SK-N-SH (cell line): ENCODE measurements at regions not wholly inside any gene's neighbourhood (a gene's known extent, or its start where the extent isn't known, plus 50 kb on each side); places are given as distances from the start of the nearest gene placed in this dataset.

Experiments
- CTCF ChIA-PET: fragments of 300-600, 350-600 bp; formaldehyde crosslinking; extraction: SDS; loops from one replicate; lab custom pipeline; 2021; lab: Yijun Ruan, JAX
- POLR2A ChIA-PET: fragments of 350-600 bp; sonication (Branson Sonifier 250); formaldehyde crosslinking; extraction: SDS; loops from one replicate; lab custom pipeline; 2020; ENCODE audit warnings: antibody characterized with exemption, inconsistent platforms; lab: Yijun Ruan, JAX
- DNase-seq: peaks from one replicate; pipeline ENCODE4 v3.0.0; 2012
- H2AFZ ChIP-seq: fragments of 200-600 bp; sonication (generic); 2 replicates; pipeline ENCODE4 v1.8.1; 2016; ENCODE audit warnings: antibody characterized with exemption, mild to moderate bottlenecking, low read depth
- H3F3A ChIP-seq: fragments of 200-600 bp; sonication (generic); replicated peaks from 2 replicates; pipeline ENCODE3; 2016; ENCODE audit warnings: antibody characterized with exemption, mild to moderate bottlenecking; ENCODE audit not compliant: insufficient read depth
- H3K27ac ChIP-seq, 2 experiments: fragments of 200-500 bp in 1 of 2; fragments of 200-600 bp in 1 of 2; sonication (Bioruptor generic) in 1 of 2; sonication (generic), shearing (Covaris generic) in 1 of 2; 2 replicates each; pipeline versions ENCODE4 v1.5.1 to v1.6.1; 2014 to 2016; ENCODE audit warnings: low read depth in 2 of 2, inconsistent platforms in 1 of 2, low read length in 1 of 2, mild to moderate bottlenecking in 1 of 2, mixed read lengths in 1 of 2
- H3K27me3 ChIP-seq: fragments of 200-600 bp; sonication (generic), shearing (Covaris generic); 2 replicates; pipeline ENCODE4 v1.6.1; 2016; ENCODE audit warnings: mixed run types; ENCODE audit not compliant: insufficient read depth
- H3K36me3 ChIP-seq, 2 experiments: fragments of 200-500 bp in 1 of 2; fragments of 200-600 bp in 1 of 2; sonication (Bioruptor generic) in 1 of 2; sonication (generic) in 1 of 2; replicated peaks in 1 of 2; 2 replicates each; pipeline versions ENCODE3 to v1.5.1; 2014 to 2016; ENCODE audit warnings: low read length in 1 of 2, mild to moderate bottlenecking in 1 of 2; ENCODE audit not compliant: insufficient read depth in 2 of 2, control insufficient read depth in 1 of 2
- H3K4me1 ChIP-seq, 2 experiments: fragments of 200-500 bp in 1 of 2; fragments of 200-600 bp in 1 of 2; sonication (Bioruptor generic) in 1 of 2; sonication (generic), shearing (Covaris generic) in 1 of 2; 2 replicates each; pipeline versions ENCODE4 v1.5.1 to v1.6.1; 2014 to 2016; ENCODE audit warnings: low read depth in 1 of 2, low read length in 1 of 2, mixed run types in 1 of 2; ENCODE audit not compliant: insufficient read depth in 2 of 2, control insufficient read depth in 1 of 2
- H3K4me2 ChIP-seq: fragments of 200-600 bp; sonication (generic), shearing (Covaris generic); 2 replicates; pipeline ENCODE4 v1.6.1; 2017; ENCODE audit warnings: mixed run types
- H3K4me3 ChIP-seq, 2 experiments: fragments of 200-500 bp in 1 of 2; fragments of 200-600 bp in 1 of 2; sonication (Bioruptor generic) in 1 of 2; sonication (generic), shearing (Covaris generic) in 1 of 2; 2 replicates each; pipeline versions ENCODE4 v1.5.1 to v1.8.1; 2014 to 2016; ENCODE audit warnings: low read depth in 2 of 2, inconsistent platforms in 1 of 2, low read length in 1 of 2, mild to moderate bottlenecking in 1 of 2, mixed read lengths in 1 of 2, moderate library complexity in 1 of 2
- H3K79me2 ChIP-seq: fragments of 200-600 bp; sonication (generic); 2 replicates; pipeline ENCODE4 v1.8.1; 2017; ENCODE audit warnings: mild to moderate bottlenecking; ENCODE audit not compliant: insufficient read depth
- H3K9ac ChIP-seq: fragments of 200-600 bp; sonication (generic); 2 replicates; pipeline ENCODE4 v1.6.1; 2017; ENCODE audit warnings: mixed run types
- H3K9me2 ChIP-seq: fragments of 200-600 bp; sonication (generic); 2 replicates; pipeline ENCODE4 v1.6.1; 2017; ENCODE audit warnings: mixed run types
- H3K9me3 ChIP-seq: fragments of 200-600 bp; sonication (generic); 2 replicates; pipeline ENCODE4 v1.6.1; 2017; ENCODE audit warnings: mixed run types, mild to moderate bottlenecking, moderate library complexity
- H4K20me1 ChIP-seq: fragments of 200-600 bp; sonication (generic); 2 replicates; pipeline ENCODE4 v1.6.1; 2017; ENCODE audit warnings: mild to moderate bottlenecking, mixed run types; ENCODE audit not compliant: insufficient read depth
- ELF1 ChIP-seq: IDR thresholded peaks from 2 replicates; pipeline ENCODE4 v1.4.0; 2012
- FOSL2 ChIP-seq: IDR thresholded peaks from 2 replicates; pipeline ENCODE4 v1.4.0; 2012; ENCODE audit warnings: low read depth, mild to moderate bottlenecking, moderate library complexity, borderline replicate concordance
- FOXJ3 ChIP-seq: sonication (generic); formaldehyde crosslinking; IDR thresholded peaks from 2 replicates; pipeline ENCODE4 v1.5.1; 2020; ENCODE audit warnings: mild to moderate bottlenecking, missing genetic modification reagents
- GABPA ChIP-seq: IDR thresholded peaks from 2 replicates; pipeline ENCODE4 v1.4.0; 2012; ENCODE audit warnings: low read depth, mild to moderate bottlenecking
- GATA2 ChIP-seq: sonication (generic); formaldehyde crosslinking; IDR thresholded peaks from 2 replicates; pipeline ENCODE4 v1.5.0; 2020; ENCODE audit warnings: mild to moderate bottlenecking, missing genetic modification reagents
- MAX ChIP-seq: IDR thresholded peaks from 2 replicates; pipeline ENCODE4 v1.4.0; 2012; ENCODE audit warnings: low read depth
- MEF2A ChIP-seq: IDR thresholded peaks from 2 replicates; pipeline ENCODE4 v1.4.0; 2012; ENCODE audit warnings: low read depth, borderline replicate concordance
- NFIC ChIP-seq: IDR thresholded peaks from 2 replicates; pipeline ENCODE4 v1.4.0; 2012; ENCODE audit warnings: borderline replicate concordance
- NRF1 ChIP-seq: IDR thresholded peaks from 2 replicates; pipeline ENCODE4 v1.6.1; 2012; ENCODE audit warnings: low read depth, mild to moderate bottlenecking, low read length
- RAD21 ChIP-seq: IDR thresholded peaks from 2 replicates; pipeline ENCODE4 v1.6.1; 2012; ENCODE audit warnings: mild to moderate bottlenecking, low read length
- RCOR1 ChIP-seq: fragments of 150-350 bp; IDR thresholded peaks from 2 replicates; pipeline ENCODE4 v1.6.1; 2017; ENCODE audit warnings: antibody characterized with exemption, low read length
- REST ChIP-seq: IDR thresholded peaks from 2 replicates; pipeline ENCODE4 v1.6.1; 2012; ENCODE audit warnings: mild to moderate bottlenecking, low read depth, low read length, moderate library complexity
- RFX5 ChIP-seq: IDR thresholded peaks from 2 replicates; pipeline ENCODE4 v1.6.1; 2012; ENCODE audit warnings: mild to moderate bottlenecking, improper control_type of control experiment, low read length
- RXRA ChIP-seq: IDR thresholded peaks from 2 replicates; pipeline ENCODE4 v1.4.0; 2012; ENCODE audit warnings: low read depth, mild to moderate bottlenecking, borderline replicate concordance
- SIN3A ChIP-seq: IDR thresholded peaks from 2 replicates; pipeline ENCODE4 v1.6.1; 2012; ENCODE audit warnings: low read depth, mild to moderate bottlenecking, low read length, moderate library complexity, borderline replicate concordance
- SMC3 ChIP-seq: IDR thresholded peaks from 2 replicates; pipeline ENCODE4 v1.6.1; 2012; ENCODE audit warnings: low read depth, low read length, improper control_type of control experiment
- TAF1 ChIP-seq: IDR thresholded peaks from 2 replicates; pipeline ENCODE4 v1.6.1; 2012; ENCODE audit warnings: low read depth, mild to moderate bottlenecking, low read length, moderate library complexity, borderline replicate concordance
- TCF12 ChIP-seq: IDR thresholded peaks from 2 replicates; pipeline ENCODE4 v1.4.0; 2012
- TEAD4 ChIP-seq: IDR thresholded peaks from 2 replicates; pipeline ENCODE4 v1.4.0; 2012; ENCODE audit warnings: mild to moderate bottlenecking, borderline replicate concordance; ENCODE audit not compliant: insufficient read depth
- USF1 ChIP-seq: IDR thresholded peaks from 2 replicates; pipeline ENCODE4 v1.4.0; 2012; ENCODE audit warnings: low read depth, borderline replicate concordance
- YY1 ChIP-seq: IDR thresholded peaks from 2 replicates; pipeline ENCODE4 v1.4.0; 2012; ENCODE audit warnings: low read depth, mild to moderate bottlenecking
- WGBS: methylation state at CpG from one replicate; pipeline ENCODE4 v1.1.6; 2017; ENCODE audit warnings: low lambda C conversion rate; 5-methylcytosine and 5-hydroxymethylcytosine counted together
- TF ChIP-seq, protein P1 (sequence below): IDR thresholded peaks from 2 replicates; pipeline ENCODE4; 2012

DNA sequence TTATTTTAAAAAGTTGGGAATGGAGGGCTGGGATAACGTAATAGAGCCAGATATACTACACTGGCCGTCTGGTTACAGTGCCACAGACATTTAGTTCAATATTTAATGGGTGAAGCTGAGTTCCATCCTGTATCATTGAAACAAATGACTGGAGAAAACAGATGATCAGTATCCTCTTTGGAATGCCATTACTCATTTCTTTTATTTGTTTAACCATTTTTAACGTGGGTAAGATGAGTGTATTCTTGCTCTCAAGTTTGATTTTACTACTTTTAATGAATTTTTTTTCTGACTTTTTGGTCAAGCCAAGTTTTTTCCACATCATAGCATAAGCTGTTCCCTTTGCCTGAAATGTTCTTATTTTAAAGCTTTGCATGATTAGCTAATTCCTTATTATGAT is 53.9 kb upstream of the GRM7 start:
- H2AFZ ChIP-seq = no peak overlapping the region
- H3K9me2 ChIP-seq = no peaks in the 10 kb centered on the region
- no peak for DNase-seq
- no peaks in the 10 kb centered on the region for H3K27me3 ChIP-seq
- no peak overlapping the region for H3K4me2 ChIP-seq
- POLR2A ChIA-PET = no interaction called here
- H3K9me3 ChIP-seq = no peaks in the 10 kb centered on the region
- H3K9ac ChIP-seq = no peak overlapping the region
- no peak for TF ChIP-seq TCF12
- no peak for TF ChIP-seq FOXJ3 (CRISPR knock-in tag)
- TF ChIP-seq TAF1 = no peak
- no peak for TF ChIP-seq MAX
- TF ChIP-seq YY1 = no peak
- no peak for TF ChIP-seq SMC3
- no peak for TF ChIP-seq GATA2 (CRISPR knock-in tag)
- TF ChIP-seq NFIC = no peak
- CTCF ChIA-PET = no interaction called here
- H4K20me1 ChIP-seq = no peaks in the 10 kb centered on the region
- WGBS = 15% methylated on average over 3 of the region's 3 CpGs
- H3K79me2 ChIP-seq = no peaks in the 10 kb centered on the region
- H3F3A ChIP-seq = no peaks in the 10 kb centered on the region
- no peaks in the 10 kb centered on the region for H3K36me3 ChIP-seq
- no peak overlapping the region for H3K27ac ChIP-seq
- H3K4me3 ChIP-seq = no peak overlapping the region
- H3K4me1 ChIP-seq = peaks cover 0 to 3% of the 10 kb centered on the region in 2 experiments; a peak in 1 of 4 replicates

DNA sequence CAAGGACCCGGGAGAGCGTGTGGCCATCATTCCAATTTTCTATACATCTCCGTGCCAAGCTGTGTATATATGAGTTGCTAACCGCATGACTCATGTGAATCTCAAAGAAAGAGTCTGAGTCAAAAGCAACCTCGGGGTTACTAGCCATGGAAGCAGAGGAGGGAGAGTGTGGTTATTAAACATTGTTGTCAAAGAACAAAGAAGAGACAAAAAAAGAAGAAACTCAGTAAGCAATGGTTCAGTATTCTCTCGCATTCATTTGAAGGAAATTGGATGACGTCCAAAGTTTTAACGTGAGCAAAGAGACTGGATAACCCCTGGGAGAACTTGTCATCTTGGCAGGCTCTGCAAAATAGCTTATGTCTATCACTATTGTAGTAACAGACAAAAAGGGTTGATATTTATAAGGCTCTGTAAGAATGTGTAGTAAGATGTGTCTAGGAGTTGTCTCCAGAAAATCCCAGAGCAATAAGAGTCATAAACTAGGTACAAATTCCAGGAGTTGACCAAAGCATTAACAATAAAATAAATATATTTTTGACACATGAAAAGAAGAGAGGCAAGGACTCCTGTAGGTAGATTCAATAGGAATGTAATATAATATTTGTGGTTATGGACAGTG is 52.8 kb upstream of the GRM7 start:
- Histone ChIP-seq H4K20me1 (no peaks in the 10 kb centered on the region), H3K9me3 (no peaks in the 10 kb centered on the region), H3K79me2 (no peaks in the 10 kb centered on the region), H3K4me2 (no peak overlapping the region), H3K4me3 (no peak overlapping the region), H3K27me3 (no peaks in the 10 kb centered on the region), H3K9me2 (no peaks in the 10 kb centered on the region), H3K27ac (no peak overlapping the region), H3K9ac (no peak overlapping the region), H3F3A (no peaks in the 10 kb centered on the region), H3K4me1 (peaks cover 0 to 3% of the 10 kb centered on the region in 2 experiments; a peak in 1 of 4 replicates), H2AFZ (no peak overlapping the region), H3K36me3 (no peaks in the 10 kb centered on the region)
- no peak for DNase-seq
- ChIA-PET CTCF (interaction anchor here (0.5 to 1.0 kb wide), 2 partner anchors 378 to 1303 kb away, joined by 3 to 4 read pairs; no protein-coding TSS in a partner anchor), POLR2A (no interaction called here)
- TF ChIP-seq FOXJ3 (CRISPR knock-in tag) (no peak), REST (no peak), RCOR1 (no peak), MEF2A (no peak), NRF1 (no peak), ELF1 (no peak), YY1 (no peak), FOSL2 (no peak), SIN3A (no peak), RFX5 (no peak), TEAD4 (no peak), USF1 (no peak), RXRA (no peak), GABPA (no peak), RAD21 (no peak), TCF12 (no peak)
- TF ChIP-seq, protein P1, sequence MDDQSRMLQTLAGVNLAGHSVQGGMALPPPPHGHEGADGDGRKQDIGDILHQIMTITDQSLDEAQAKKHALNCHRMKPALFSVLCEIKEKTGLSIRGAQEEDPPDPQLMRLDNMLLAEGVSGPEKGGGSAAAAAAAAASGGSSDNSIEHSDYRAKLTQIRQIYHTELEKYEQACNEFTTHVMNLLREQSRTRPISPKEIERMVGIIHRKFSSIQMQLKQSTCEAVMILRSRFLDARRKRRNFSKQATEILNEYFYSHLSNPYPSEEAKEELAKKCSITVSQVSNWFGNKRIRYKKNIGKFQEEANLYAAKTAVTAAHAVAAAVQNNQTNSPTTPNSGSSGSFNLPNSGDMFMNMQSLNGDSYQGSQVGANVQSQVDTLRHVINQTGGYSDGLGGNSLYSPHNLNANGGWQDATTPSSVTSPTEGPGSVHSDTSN = no peak
- 36% methylated on average over 8 of the region's 8 CpGs for WGBS
